DND-41 (cell line): ENCODE measurements at regions not wholly inside any gene's neighbourhood (a gene's known extent, or its start where the extent isn't known, plus 50 kb on each side); places are given as distances from the start of the nearest gene placed in this dataset.

ENCODE experiments used
- ATAC-seq: fragments of 200-7000 bp; cut with Tn5 transposase; 3 replicates; pipeline ENCODE4 v1.9.1; 2021; ENCODE audit warnings: low read depth; ENCODE audit not compliant: insufficient read depth
- DNase-seq: peaks from one replicate; pipeline ENCODE4 v3.0.0-alpha.2; 2020
- H2AFZ ChIP-seq: 2 replicates; pipeline ENCODE4 v1.6.0; 2012; ENCODE audit warnings: low read depth, low read length
- H3K27ac ChIP-seq: 2 replicates; pipeline ENCODE4 v1.5.1; 2012; ENCODE audit warnings: low read length, inconsistent platforms
- H3K27me3 ChIP-seq: fragments of 200-600 bp; sonication (generic); 2 replicates; pipeline ENCODE4 v1.6.0; 2012; ENCODE audit warnings: low read length, mild to moderate bottlenecking, inconsistent platforms; ENCODE audit not compliant: insufficient read depth, poor library complexity
- H3K36me3 ChIP-seq: 2 replicates; pipeline ENCODE4 v1.5.1; 2012; ENCODE audit warnings: low read length, inconsistent platforms; ENCODE audit not compliant: insufficient read depth
- H3K4me1 ChIP-seq: 2 replicates; pipeline ENCODE4 v1.5.1; 2012; ENCODE audit warnings: mild to moderate bottlenecking, low read length; ENCODE audit not compliant: insufficient read depth
- H3K4me2 ChIP-seq: 2 replicates; pipeline ENCODE4 v1.6.0; 2012; ENCODE audit warnings: mild to moderate bottlenecking, moderate library complexity, low read length, inconsistent platforms; ENCODE audit not compliant: insufficient read depth
- H3K4me3 ChIP-seq, 2 experiments: fragments of 200-600 bp in 1 of 2; shearing (Covaris generic) in 1 of 2; 2 replicates each; pipeline ENCODE4 v1.5.1; 2012 to 2016; ENCODE audit warnings: inconsistent platforms in 2 of 2, low read length in 2 of 2, mild to moderate bottlenecking in 2 of 2, low read depth in 1 of 2, moderate library complexity in 1 of 2
- H3K79me2 ChIP-seq: 2 replicates; pipeline ENCODE4 v1.6.0; 2012; ENCODE audit warnings: low read length, inconsistent platforms; ENCODE audit not compliant: insufficient read depth
- H3K9ac ChIP-seq: 2 replicates; pipeline ENCODE4 v1.6.0; 2012; ENCODE audit warnings: low read depth, mild to moderate bottlenecking, inconsistent platforms, low read length, moderate library complexity
- H3K9me3 ChIP-seq: 2 replicates; pipeline ENCODE4 v1.5.1; 2012; ENCODE audit warnings: low read length, moderate library complexity, mild to moderate bottlenecking, inconsistent platforms; ENCODE audit not compliant: insufficient read depth, severe bottlenecking
- H4K20me1 ChIP-seq: 2 replicates; pipeline ENCODE4 v1.6.0; 2012; ENCODE audit warnings: low read length; ENCODE audit not compliant: insufficient read depth
- CTCF ChIP-seq: IDR thresholded peaks from 2 replicates; pipeline ENCODE4 v1.5.1; 2012; ENCODE audit warnings: borderline replicate concordance, low read length, moderate library complexity, mild to moderate bottlenecking; ENCODE audit not compliant: poor library complexity, severe bottlenecking; ENCODE audit errors: extremely low read depth
- EZH2 ChIP-seq: IDR thresholded peaks from 3 replicates; pipeline ENCODE4 v1.6.1; 2012; ENCODE audit warnings: borderline replicate concordance, low read depth, mild to moderate bottlenecking, moderate library complexity, low read length, inconsistent platforms; ENCODE audit not compliant: severe bottlenecking

- Histone ChIP-seq H3K79me2 (no peaks in the 10 kb centered on the region), H3K27ac (no peak overlapping the region), H3K36me3 (no peaks in the 10 kb centered on the region), H3K4me3 (no peak overlapping the region), H3K4me2 (no peak overlapping the region), H3K9me3 (no peaks in the 10 kb centered on the region), H3K27me3 (no peaks in the 10 kb centered on the region), H4K20me1 (no peaks in the 10 kb centered on the region), H3K9ac (no peak overlapping the region), H2AFZ (no peak overlapping the region), H3K4me1 (no peaks in the 10 kb centered on the region)
- no peak for ATAC-seq
- no peak for DNase-seq
- TF ChIP-seq CTCF (no peak), EZH2 (no peak)
Observed at GRCh38 chr13:88450515-88450914, 779.3 kb downstream of the SLITRK5 start.

GRCh38 chr13:88456151-88456550 is 785.0 kb downstream of the SLITRK5 start:
- H3K4me3 ChIP-seq, result no peak overlapping the region
- no peaks in the 10 kb centered on the region for H3K79me2 ChIP-seq
- H3K4me1 ChIP-seq, result no peaks in the 10 kb centered on the region
- no peak for TF ChIP-seq EZH2
- TF ChIP-seq CTCF, result no peak
- ATAC-seq (no peak), DNase-seq (no peak)
- no peak overlapping the region for H3K27ac ChIP-seq
- no peak overlapping the region for H2AFZ ChIP-seq
- H4K20me1 ChIP-seq, result no peaks in the 10 kb centered on the region
- H3K27me3 ChIP-seq, result no peaks in the 10 kb centered on the region
- H3K9ac ChIP-seq, result no peak overlapping the region
- H3K36me3 ChIP-seq, result no peaks in the 10 kb centered on the region
- H3K9me3 ChIP-seq, result no peaks in the 10 kb centered on the region
- H3K4me2 ChIP-seq, result no peak overlapping the region

GRCh38 chr13:88459331-88459730 is 788.2 kb downstream of the SLITRK5 start:
- H3K9ac ChIP-seq, result no peak overlapping the region
- no peaks in the 10 kb centered on the region for H3K4me1 ChIP-seq
- no peak for TF ChIP-seq CTCF
- TF ChIP-seq EZH2, result no peak
- H3K4me2 ChIP-seq, result no peak overlapping the region
- no peaks in the 10 kb centered on the region for H3K36me3 ChIP-seq
- DNase-seq, result no peak
- no peak overlapping the region for H3K4me3 ChIP-seq
- H3K27me3 ChIP-seq, result no peaks in the 10 kb centered on the region
- no peak for ATAC-seq
- no peaks in the 10 kb centered on the region for H4K20me1 ChIP-seq
- no peak overlapping the region for H3K27ac ChIP-seq
- no peaks in the 10 kb centered on the region for H3K79me2 ChIP-seq
- no peaks in the 10 kb centered on the region for H3K9me3 ChIP-seq
- H2AFZ ChIP-seq, result no peak overlapping the region
